ENCODE measurements at regions not wholly inside any gene's neighbourhood (a gene's known extent, or its start where the extent isn't known, plus 50 kb on each side); places are given as distances from the start of the nearest gene placed in this dataset.

GRCh38 chr4:37737466-37737865 lies 51.3 kb upstream of the RELL1 start:
- Histone ChIP-seq H3K4me3 (ENCODE audit: low read depth, low read length) (no peak overlapping the region), H3K36me3 (ENCODE audit: control insufficient read depth, insufficient read depth, low read length) (no peaks in the 10 kb centered on the region), H3K27me3 (ENCODE audit: control insufficient read depth, insufficient read depth, low read length) (no peaks in the 10 kb centered on the region)
- no peak for FAIRE-seq
- peak; percentile 79 for DNase-seq (ENCODE audit: low read depth)
- TF ChIP-seq, protein P1, sequence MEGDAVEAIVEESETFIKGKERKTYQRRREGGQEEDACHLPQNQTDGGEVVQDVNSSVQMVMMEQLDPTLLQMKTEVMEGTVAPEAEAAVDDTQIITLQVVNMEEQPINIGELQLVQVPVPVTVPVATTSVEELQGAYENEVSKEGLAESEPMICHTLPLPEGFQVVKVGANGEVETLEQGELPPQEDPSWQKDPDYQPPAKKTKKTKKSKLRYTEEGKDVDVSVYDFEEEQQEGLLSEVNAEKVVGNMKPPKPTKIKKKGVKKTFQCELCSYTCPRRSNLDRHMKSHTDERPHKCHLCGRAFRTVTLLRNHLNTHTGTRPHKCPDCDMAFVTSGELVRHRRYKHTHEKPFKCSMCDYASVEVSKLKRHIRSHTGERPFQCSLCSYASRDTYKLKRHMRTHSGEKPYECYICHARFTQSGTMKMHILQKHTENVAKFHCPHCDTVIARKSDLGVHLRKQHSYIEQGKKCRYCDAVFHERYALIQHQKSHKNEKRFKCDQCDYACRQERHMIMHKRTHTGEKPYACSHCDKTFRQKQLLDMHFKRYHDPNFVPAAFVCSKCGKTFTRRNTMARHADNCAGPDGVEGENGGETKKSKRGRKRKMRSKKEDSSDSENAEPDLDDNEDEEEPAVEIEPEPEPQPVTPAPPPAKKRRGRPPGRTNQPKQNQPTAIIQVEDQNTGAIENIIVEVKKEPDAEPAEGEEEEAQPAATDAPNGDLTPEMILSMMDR (IDR thresholded peaks at IDR 0.05; ENCODE audit: insufficient read depth, low read length, severe bottlenecking) = no peak

All from bronchial epithelial cell (primary cell).